SK-N-SH treated with all-trans-retinoic acid at 6 μM for 48 hours (cell line): ENCODE measurements at regions not wholly inside any gene's neighbourhood (a gene's known extent, or its start where the extent isn't known, plus 50 kb on each side); places are given as distances from the start of the nearest gene placed in this dataset.

ENCODE experiments used
- ATAC-seq: fragments of 200-7000 bp; cut with Tn5 transposase; 3 replicates; pipeline ENCODE4 v1.9.1; 2020; ENCODE audit warnings: mild to moderate bottlenecking, moderate library complexity
- ARNTL ChIP-seq: fragments of 450-650 bp; formaldehyde crosslinking; IDR thresholded peaks from 2 replicates; pipeline ENCODE4 v1.5.0; 2020; ENCODE audit warnings: low read depth, mild to moderate bottlenecking, moderate library complexity, borderline replicate concordance
- BACH2 ChIP-seq: fragments of 250-450 bp; sonication (Bioruptor Pico); IDR thresholded peaks from 2 replicates; pipeline ENCODE4 v1.9.0; 2021; ENCODE audit warnings: mild to moderate bottlenecking, borderline replicate concordance
- CSDC2 ChIP-seq: fragments of 250-450 bp; sonication (Bioruptor Pico); IDR thresholded peaks from 2 replicates; pipeline ENCODE4 v1.5.0; 2020; ENCODE audit warnings: mild to moderate bottlenecking, moderate library complexity
- CSRNP3 ChIP-seq: fragments of 250-450 bp; sonication (Bioruptor Pico); IDR thresholded peaks from 2 replicates; pipeline ENCODE4 v1.5.1; 2021; ENCODE audit warnings: mild to moderate bottlenecking, moderate library complexity
- ESRRG ChIP-seq: fragments of 250-450 bp; sonication (Bioruptor Pico); IDR thresholded peaks from 2 replicates; pipeline ENCODE4 v1.6.1; 2021; ENCODE audit warnings: mild to moderate bottlenecking
- GLIS3 ChIP-seq: fragments of 250-450 bp; sonication (Bioruptor Pico); IDR thresholded peaks from 2 replicates; pipeline ENCODE4 v1.5.0; 2020; ENCODE audit warnings: mild to moderate bottlenecking, moderate library complexity
- ISL1 ChIP-seq: fragments of 250-450 bp; sonication (Bioruptor Pico); IDR thresholded peaks from 2 replicates; pipeline ENCODE4 v2.1.2; 2022; ENCODE audit warnings: mild to moderate bottlenecking, moderate library complexity
- OSR1 ChIP-seq: fragments of 250-450 bp; sonication (Bioruptor Pico); IDR thresholded peaks from 2 replicates; pipeline ENCODE4 v1.8.0; 2022; ENCODE audit warnings: moderate library complexity, mild to moderate bottlenecking, inconsistent platforms
- PPARA ChIP-seq: fragments of 250-450 bp; sonication (Bioruptor Pico); IDR thresholded peaks from 2 replicates; pipeline ENCODE4 v1.5.0; 2020; ENCODE audit warnings: mild to moderate bottlenecking, borderline replicate concordance
- RARB ChIP-seq: fragments of 250-450 bp; sonication (Bioruptor Pico); IDR thresholded peaks from 2 replicates; pipeline ENCODE4 v1.8.0; 2021; ENCODE audit warnings: mild to moderate bottlenecking, moderate library complexity
- SNAI2 ChIP-seq: fragments of 250-450 bp; sonication (Bioruptor Pico); IDR thresholded peaks from 2 replicates; pipeline ENCODE4 v1.5.0; 2020; ENCODE audit warnings: mild to moderate bottlenecking, moderate library complexity
- TCF4 ChIP-seq: fragments of 250-450 bp; sonication (Bioruptor Pico); IDR thresholded peaks from 2 replicates; pipeline ENCODE4 v1.8.0; 2021; ENCODE audit warnings: mild to moderate bottlenecking, moderate library complexity, borderline replicate concordance
- TOX ChIP-seq: fragments of 250-450 bp; sonication (Bioruptor Pico); IDR thresholded peaks from 2 replicates; pipeline ENCODE4 v1.8.0; 2021; ENCODE audit warnings: mild to moderate bottlenecking, moderate library complexity, borderline replicate concordance
- TSHZ2 ChIP-seq: fragments of 250-450 bp; sonication (Bioruptor Pico); IDR thresholded peaks from 2 replicates; pipeline ENCODE4 v1.5.0; 2020; ENCODE audit warnings: mild to moderate bottlenecking, moderate library complexity
- ZC3H10 ChIP-seq: fragments of 250-450 bp; sonication (Bioruptor Pico); IDR thresholded peaks from 2 replicates; pipeline ENCODE4 v1.5.1; 2021; ENCODE audit warnings: mild to moderate bottlenecking, moderate library complexity
- ZFP3 ChIP-seq: fragments of 250-450 bp; sonication (Bioruptor Pico); IDR thresholded peaks from 2 replicates; pipeline ENCODE4 v1.5.0; 2020; ENCODE audit warnings: mild to moderate bottlenecking, moderate library complexity
- ZFP30 ChIP-seq: fragments of 450-650 bp; formaldehyde crosslinking; IDR thresholded peaks from 2 replicates; pipeline ENCODE4 v1.5.0; 2022; ENCODE audit warnings: mild to moderate bottlenecking, moderate library complexity
- ZNF565 ChIP-seq: fragments of 450-650 bp; formaldehyde crosslinking; conservative IDR thresholded peaks from 2 replicates; pipeline ENCODE4 v1.5.0; 2020; ENCODE audit warnings: low read depth, mild to moderate bottlenecking, moderate library complexity
- ZNF70 ChIP-seq: fragments of 450-650 bp; formaldehyde crosslinking; IDR thresholded peaks from 2 replicates; pipeline ENCODE4 v1.5.0; 2020; ENCODE audit warnings: mild to moderate bottlenecking, moderate library complexity
- ZNF8 ChIP-seq: fragments of 450-650 bp; formaldehyde crosslinking; IDR thresholded peaks from 2 replicates; pipeline ENCODE4 v1.5.0; 2020; ENCODE audit warnings: mild to moderate bottlenecking, moderate library complexity
- TF ChIP-seq, protein P1 (sequence below): fragments of 250-450 bp; sonication (Bioruptor Pico); IDR thresholded peaks from 2 replicates; pipeline ENCODE4 v1.5.1; 2020; ENCODE audit warnings: low read depth, mild to moderate bottlenecking, moderate library complexity
- TF ChIP-seq, protein P2 (sequence below): fragments of 250-450 bp; sonication (Bioruptor Pico); IDR thresholded peaks from 2 replicates; pipeline ENCODE4 v1.8.0; 2020; ENCODE audit warnings: mild to moderate bottlenecking, moderate library complexity, borderline replicate concordance
- TF ChIP-seq, protein P3 (sequence below): fragments of 250-450 bp; sonication (Bioruptor Pico); IDR thresholded peaks from 2 replicates; pipeline ENCODE4 v1.8.0; 2021; ENCODE audit warnings: low read depth, mild to moderate bottlenecking, moderate library complexity, borderline replicate concordance

- TF ChIP-seq ZFP3 (CRISPR knock-in tag) (peak; percentile 73; the same call in 1 of the 2 replicates), BACH2 (no peak), TOX (CRISPR knock-in tag) (no peak)
Measured at GRCh38 chr4:128355305-128355704, 67.7 kb upstream of the PGRMC2 start (continued).

GRCh38 chr4:128354205-128354821 is 66.7 kb upstream of the PGRMC2 start:
- TF ChIP-seq ISL1 (CRISPR knock-in tag) = peak; percentile 87
- no peak for TF ChIP-seq SNAI2 (CRISPR knock-in tag)
- TF ChIP-seq, all 23 proteins: peak for 1
- ATAC-seq = peak; percentile 79

DNA sequence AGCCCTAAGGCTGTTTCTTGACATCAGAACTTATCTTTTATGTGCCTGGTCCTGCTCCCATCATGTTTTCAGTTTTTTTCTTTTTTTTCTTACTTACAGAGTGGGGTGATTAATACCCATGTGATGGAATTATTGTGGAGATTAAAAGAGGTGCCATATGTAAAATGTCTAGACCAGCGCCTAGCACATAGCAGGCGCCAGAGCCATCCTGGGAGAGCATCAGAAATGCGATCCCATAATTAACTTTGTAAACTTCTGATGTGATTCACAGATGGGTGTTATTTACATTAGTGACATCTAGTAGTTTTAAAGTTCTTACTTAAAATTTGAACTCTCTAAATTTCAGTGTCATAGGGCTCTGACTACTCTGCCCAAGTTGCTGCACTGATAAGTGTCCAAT is 66.2 kb upstream of the PGRMC2 start:
- TF ChIP-seq ZFP30 (CRISPR knock-in tag) (no peak), TCF4 (CRISPR knock-in tag) (no peak), ESRRG (no peak), ISL1 (CRISPR knock-in tag) (no peak), ZNF8 (no peak), ZNF70 (CRISPR knock-in tag) (no peak), ZNF565 (CRISPR knock-in tag) (no peak), SNAI2 (CRISPR knock-in tag) (no peak), GLIS3 (CRISPR knock-in tag) (no peak), BACH2 (no peak), ZC3H10 (no peak), TSHZ2 (no peak), ARNTL (CRISPR knock-in tag) (no peak), RARB (CRISPR knock-in tag) (no peak), OSR1 (CRISPR knock-in tag) (no peak), CSDC2 (CRISPR knock-in tag) (no peak), TOX (CRISPR knock-in tag) (no peak)
- TF ChIP-seq, protein P1, sequence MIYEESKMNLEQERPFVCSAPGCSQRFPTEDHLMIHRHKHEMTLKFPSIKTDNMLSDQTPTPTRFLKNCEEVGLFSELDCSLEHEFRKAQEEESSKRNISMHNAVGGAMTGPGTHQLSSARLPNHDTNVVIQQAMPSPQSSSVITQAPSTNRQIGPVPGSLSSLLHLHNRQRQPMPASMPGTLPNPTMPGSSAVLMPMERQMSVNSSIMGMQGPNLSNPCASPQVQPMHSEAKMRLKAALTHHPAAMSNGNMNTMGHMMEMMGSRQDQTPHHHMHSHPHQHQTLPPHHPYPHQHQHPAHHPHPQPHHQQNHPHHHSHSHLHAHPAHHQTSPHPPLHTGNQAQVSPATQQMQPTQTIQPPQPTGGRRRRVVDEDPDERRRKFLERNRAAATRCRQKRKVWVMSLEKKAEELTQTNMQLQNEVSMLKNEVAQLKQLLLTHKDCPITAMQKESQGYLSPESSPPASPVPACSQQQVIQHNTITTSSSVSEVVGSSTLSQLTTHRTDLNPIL (CRISPR knock-in tag) = no peak
- TF ChIP-seq, protein P2, sequence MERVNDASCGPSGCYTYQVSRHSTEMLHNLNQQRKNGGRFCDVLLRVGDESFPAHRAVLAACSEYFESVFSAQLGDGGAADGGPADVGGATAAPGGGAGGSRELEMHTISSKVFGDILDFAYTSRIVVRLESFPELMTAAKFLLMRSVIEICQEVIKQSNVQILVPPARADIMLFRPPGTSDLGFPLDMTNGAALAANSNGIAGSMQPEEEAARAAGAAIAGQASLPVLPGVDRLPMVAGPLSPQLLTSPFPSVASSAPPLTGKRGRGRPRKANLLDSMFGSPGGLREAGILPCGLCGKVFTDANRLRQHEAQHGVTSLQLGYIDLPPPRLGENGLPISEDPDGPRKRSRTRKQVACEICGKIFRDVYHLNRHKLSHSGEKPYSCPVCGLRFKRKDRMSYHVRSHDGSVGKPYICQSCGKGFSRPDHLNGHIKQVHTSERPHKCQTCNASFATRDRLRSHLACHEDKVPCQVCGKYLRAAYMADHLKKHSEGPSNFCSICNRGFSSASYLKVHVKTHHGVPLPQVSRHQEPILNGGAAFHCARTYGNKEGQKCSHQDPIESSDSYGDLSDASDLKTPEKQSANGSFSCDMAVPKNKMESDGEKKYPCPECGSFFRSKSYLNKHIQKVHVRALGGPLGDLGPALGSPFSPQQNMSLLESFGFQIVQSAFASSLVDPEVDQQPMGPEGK (CRISPR knock-in tag) = no peak
- TF ChIP-seq, protein P3, sequence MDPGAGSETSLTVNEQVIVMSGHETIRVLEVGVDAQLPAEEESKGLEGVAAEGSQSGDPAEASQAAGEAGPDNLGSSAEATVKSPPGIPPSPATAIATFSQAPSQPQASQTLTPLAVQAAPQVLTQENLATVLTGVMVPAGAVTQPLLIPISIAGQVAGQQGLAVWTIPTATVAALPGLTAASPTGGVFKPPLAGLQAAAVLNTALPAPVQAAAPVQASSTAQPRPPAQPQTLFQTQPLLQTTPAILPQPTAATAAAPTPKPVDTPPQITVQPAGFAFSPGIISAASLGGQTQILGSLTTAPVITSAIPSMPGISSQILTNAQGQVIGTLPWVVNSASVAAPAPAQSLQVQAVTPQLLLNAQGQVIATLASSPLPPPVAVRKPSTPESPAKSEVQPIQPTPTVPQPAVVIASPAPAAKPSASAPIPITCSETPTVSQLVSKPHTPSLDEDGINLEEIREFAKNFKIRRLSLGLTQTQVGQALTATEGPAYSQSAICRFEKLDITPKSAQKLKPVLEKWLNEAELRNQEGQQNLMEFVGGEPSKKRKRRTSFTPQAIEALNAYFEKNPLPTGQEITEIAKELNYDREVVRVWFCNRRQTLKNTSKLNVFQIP (CRISPR knock-in tag) = no peak
- no peak for ATAC-seq

DNA sequence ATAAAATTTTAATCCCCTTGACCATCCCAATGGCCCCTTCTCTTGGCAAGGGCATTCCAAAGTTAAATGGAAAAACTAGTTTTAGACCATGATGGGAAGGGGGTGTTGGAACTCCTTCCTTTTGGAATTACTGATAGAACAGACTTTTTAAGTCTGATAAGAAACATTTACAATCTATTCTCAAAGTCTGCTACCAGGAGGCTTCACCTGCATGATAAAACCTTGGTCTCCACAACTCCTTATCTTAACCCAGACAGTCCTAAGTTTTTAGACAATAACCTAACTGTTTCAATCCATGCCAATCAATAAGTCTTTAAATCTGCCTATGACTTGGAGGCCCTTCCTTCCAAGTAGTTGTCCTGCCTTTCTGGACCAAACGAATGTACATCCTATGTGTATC is 63.9 kb upstream of the PGRMC2 start:
- ATAC-seq = no peak
- TF ChIP-seq TOX (CRISPR knock-in tag) = no peak
- no peak for TF ChIP-seq CSDC2 (CRISPR knock-in tag)
- TF ChIP-seq ZFP30 (CRISPR knock-in tag) = no peak
- TF ChIP-seq CSRNP3 (CRISPR knock-in tag) = no peak
- TF ChIP-seq OSR1 (CRISPR knock-in tag) = no peak
- TF ChIP-seq RARB (CRISPR knock-in tag) = no peak
- no peak for TF ChIP-seq ZC3H10
- TF ChIP-seq PPARA (CRISPR knock-in tag) = no peak
- TF ChIP-seq TSHZ2 = no peak
- TF ChIP-seq SNAI2 (CRISPR knock-in tag) = no peak
- TF ChIP-seq, protein P3 (CRISPR knock-in tag) = no peak
